Calu3 (cell line): ENCODE measurements at regions not wholly inside any gene's neighbourhood (a gene's known extent, or its start where the extent isn't known, plus 50 kb on each side); places are given as distances from the start of the nearest gene placed in this dataset.

Experiments used
- BruUV-seq: library from RNA; stranded (reverse); fragments of 400-500 nt; replicated peaks from 2 replicates; lab custom pipeline; 2021; lab: Mats Ljungman, UMichigan
- CTCF ChIA-PET: fragments of 300-600 bp; sonication (Branson Sonifier 250); formaldehyde crosslinking; loops from one replicate; lab custom pipeline; 2022; ENCODE audit warnings: antibody characterized with exemption; lab: Charles Lee
- DNase-seq: peaks from one replicate; pipeline ENCODE4 v3.0.0; 2022
- H3K27ac Mint-ChIP-seq: one replicate; pipeline ENCODE4 v1.8.0; 2022; ENCODE audit warnings: mixed read lengths; ENCODE audit not compliant: unreplicated experiment
- H3K27me3 Mint-ChIP-seq: one replicate; pipeline ENCODE4 v1.8.0; 2022; ENCODE audit warnings: mixed read lengths; ENCODE audit not compliant: unreplicated experiment
- H3K36me3 Mint-ChIP-seq: one replicate; pipeline ENCODE4 v1.8.0; 2022; ENCODE audit warnings: mild to moderate bottlenecking, moderate library complexity, mixed read lengths; ENCODE audit not compliant: insufficient read depth, unreplicated experiment
- H3K4me1 Mint-ChIP-seq: one replicate; pipeline ENCODE4 v1.8.0; 2022; ENCODE audit warnings: mild to moderate bottlenecking, low read depth, mixed read lengths; ENCODE audit not compliant: unreplicated experiment
- H3K4me3 Mint-ChIP-seq: one replicate; pipeline ENCODE4 v1.8.0; 2022; ENCODE audit warnings: mild to moderate bottlenecking, low read depth, moderate library complexity, mixed read lengths; ENCODE audit not compliant: unreplicated experiment
- H3K9me3 Mint-ChIP-seq: one replicate; pipeline ENCODE4 v1.8.0; 2022; ENCODE audit warnings: low read depth, mixed read lengths; ENCODE audit not compliant: unreplicated experiment
- CTCF ChIP-seq: fragments of 200-600 bp; IDR thresholded peaks from one replicate; pipeline ENCODE4 v1.8.0; 2022; ENCODE audit warnings: antibody characterized with exemption; ENCODE audit not compliant: unreplicated experiment
- intact Hi-C: fragments of 100-400 bp; cut with micrococcal nuclease; formaldehyde crosslinking; loops from one replicate; pipeline ENCODE4 v1.10.0; 2022; ENCODE audit not compliant: unreplicated experiment

GRCh38 chr10:10500937-10501336 is 516.7 kb upstream of the CELF2 start:
- H3K36me3 Mint-ChIP-seq = no peaks in the 10 kb centered on the region
- H3K27me3 Mint-ChIP-seq = no peaks in the 10 kb centered on the region
- H3K4me1 Mint-ChIP-seq = no peaks in the 10 kb centered on the region
- no TSS peak for BruUV-seq
- CTCF ChIA-PET = no interaction called here
- no peak for TF ChIP-seq CTCF
- H3K27ac Mint-ChIP-seq = no peak overlapping the region
- intact Hi-C loops = no loop called here
- DNase-seq = no peak
- H3K9me3 Mint-ChIP-seq = peaks cover 39% of the 10 kb centered on the region
- H3K4me3 Mint-ChIP-seq = no peak overlapping the region

GRCh38 chr10:10503772-10504171 is 513.9 kb upstream of the CELF2 start:
- no peak for DNase-seq
- no TSS peak for BruUV-seq
- Mint-ChIP-seq H3K36me3 (no peaks in the 10 kb centered on the region), H3K4me1 (no peaks in the 10 kb centered on the region), H3K9me3 (peaks cover 26% of the 10 kb centered on the region), H3K27ac (no peak overlapping the region), H3K27me3 (no peaks in the 10 kb centered on the region), H3K4me3 (no peak overlapping the region)
- no peak for TF ChIP-seq CTCF
- CTCF ChIA-PET = no interaction called here
- intact Hi-C loops = no loop called here

GRCh38 chr10:10508211-10508610 is 509.5 kb upstream of the CELF2 start:
- Mint-ChIP-seq H3K36me3 (no peaks in the 10 kb centered on the region), H3K27me3 (no peaks in the 10 kb centered on the region), H3K4me1 (no peaks in the 10 kb centered on the region), H3K27ac (no peak overlapping the region), H3K4me3 (no peak overlapping the region), H3K9me3 (peaks cover 23% of the 10 kb centered on the region)
- no peak for DNase-seq
- BruUV-seq = no TSS peak
- CTCF ChIA-PET = no interaction called here
- no peak for TF ChIP-seq CTCF
- intact Hi-C loops = no loop called here

- no peak for TF ChIP-seq CTCF
- H3K4me3 Mint-ChIP-seq = no peak overlapping the region
- no peaks in the 10 kb centered on the region for H3K27me3 Mint-ChIP-seq
- no TSS peak for BruUV-seq
- intact Hi-C loops = no loop called here
- peaks cover 24% of the 10 kb centered on the region for H3K9me3 Mint-ChIP-seq
- CTCF ChIA-PET = no interaction called here
- H3K36me3 Mint-ChIP-seq = no peaks in the 10 kb centered on the region
- no peak overlapping the region for H3K27ac Mint-ChIP-seq
- H3K4me1 Mint-ChIP-seq = no peaks in the 10 kb centered on the region
- DNase-seq = no peak
These were observed 507.5 kb upstream of the CELF2 start for GRCh38 chr10:10510179-10510578.
